Ishikawa (cell line): ENCODE measurements at regions not wholly inside any gene's neighbourhood (a gene's known extent, or its start where the extent isn't known, plus 50 kb on each side); places are given as distances from the start of the nearest gene placed in this dataset.

ENCODE experiments used
- NFIC ChIP-seq: IDR thresholded peaks from 2 replicates; pipeline ENCODE4 v1.6.1; 2012
- RAD21 ChIP-seq: IDR thresholded peaks from 2 replicates; pipeline ENCODE4 v1.6.1; 2012; ENCODE audit warnings: low read depth
- ZBTB7A ChIP-seq: IDR thresholded peaks from 2 replicates; pipeline ENCODE4 v1.6.1; 2012; ENCODE audit warnings: low read depth
- TF ChIP-seq, protein P1 (sequence below): IDR thresholded peaks from 2 replicates; pipeline ENCODE4 v1.6.1; 2012
- TF ChIP-seq, protein P2 (sequence below): IDR thresholded peaks from 2 replicates; pipeline ENCODE4 v1.6.1; 2012; ENCODE audit warnings: low read depth, mild to moderate bottlenecking

DNA sequence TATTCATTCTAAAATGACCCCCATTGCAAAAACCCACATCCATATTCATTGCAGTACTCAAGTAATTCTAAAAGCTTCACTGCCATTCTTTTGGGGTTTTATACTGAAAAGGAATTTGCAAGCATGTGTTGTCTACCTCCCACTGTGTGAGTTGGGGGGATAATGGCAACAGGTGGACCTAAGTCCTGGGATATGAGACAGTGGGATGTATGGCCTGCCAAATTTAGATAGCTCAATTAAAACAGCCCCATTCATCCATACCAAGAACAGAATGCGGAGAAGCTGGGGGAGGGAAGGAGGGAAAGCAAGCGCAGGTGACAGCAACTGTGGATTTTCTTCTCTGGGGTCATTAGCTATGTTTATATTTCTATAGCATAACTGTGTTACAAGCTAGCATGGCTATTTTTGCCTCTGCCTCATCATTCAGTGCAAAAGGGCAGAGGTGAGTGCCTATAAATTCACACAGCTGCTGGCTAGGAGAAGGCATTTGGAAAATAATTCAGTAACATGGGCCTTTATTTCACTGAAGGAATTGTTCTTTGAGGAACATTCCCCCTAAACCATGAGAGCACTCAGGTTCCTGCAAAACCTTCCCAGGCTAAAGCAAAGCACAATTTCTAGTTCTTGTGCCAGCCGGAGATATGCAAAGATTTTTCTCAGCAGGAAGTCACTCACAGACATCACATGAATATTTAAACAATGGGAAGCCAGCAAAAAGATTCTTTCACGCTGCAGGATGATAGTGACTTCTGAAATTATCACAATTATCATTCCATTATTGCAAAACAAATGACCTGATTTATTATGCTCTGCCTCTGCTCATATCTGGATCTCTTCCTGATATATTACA, 393.9 kb upstream of the ACVR2A start:
- TF ChIP-seq ZBTB7A: no peak
- TF ChIP-seq, protein P1, sequence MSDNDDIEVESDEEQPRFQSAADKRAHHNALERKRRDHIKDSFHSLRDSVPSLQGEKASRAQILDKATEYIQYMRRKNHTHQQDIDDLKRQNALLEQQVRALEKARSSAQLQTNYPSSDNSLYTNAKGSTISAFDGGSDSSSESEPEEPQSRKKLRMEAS: no peak
- TF ChIP-seq NFIC: no peak
- TF ChIP-seq, protein P2, sequence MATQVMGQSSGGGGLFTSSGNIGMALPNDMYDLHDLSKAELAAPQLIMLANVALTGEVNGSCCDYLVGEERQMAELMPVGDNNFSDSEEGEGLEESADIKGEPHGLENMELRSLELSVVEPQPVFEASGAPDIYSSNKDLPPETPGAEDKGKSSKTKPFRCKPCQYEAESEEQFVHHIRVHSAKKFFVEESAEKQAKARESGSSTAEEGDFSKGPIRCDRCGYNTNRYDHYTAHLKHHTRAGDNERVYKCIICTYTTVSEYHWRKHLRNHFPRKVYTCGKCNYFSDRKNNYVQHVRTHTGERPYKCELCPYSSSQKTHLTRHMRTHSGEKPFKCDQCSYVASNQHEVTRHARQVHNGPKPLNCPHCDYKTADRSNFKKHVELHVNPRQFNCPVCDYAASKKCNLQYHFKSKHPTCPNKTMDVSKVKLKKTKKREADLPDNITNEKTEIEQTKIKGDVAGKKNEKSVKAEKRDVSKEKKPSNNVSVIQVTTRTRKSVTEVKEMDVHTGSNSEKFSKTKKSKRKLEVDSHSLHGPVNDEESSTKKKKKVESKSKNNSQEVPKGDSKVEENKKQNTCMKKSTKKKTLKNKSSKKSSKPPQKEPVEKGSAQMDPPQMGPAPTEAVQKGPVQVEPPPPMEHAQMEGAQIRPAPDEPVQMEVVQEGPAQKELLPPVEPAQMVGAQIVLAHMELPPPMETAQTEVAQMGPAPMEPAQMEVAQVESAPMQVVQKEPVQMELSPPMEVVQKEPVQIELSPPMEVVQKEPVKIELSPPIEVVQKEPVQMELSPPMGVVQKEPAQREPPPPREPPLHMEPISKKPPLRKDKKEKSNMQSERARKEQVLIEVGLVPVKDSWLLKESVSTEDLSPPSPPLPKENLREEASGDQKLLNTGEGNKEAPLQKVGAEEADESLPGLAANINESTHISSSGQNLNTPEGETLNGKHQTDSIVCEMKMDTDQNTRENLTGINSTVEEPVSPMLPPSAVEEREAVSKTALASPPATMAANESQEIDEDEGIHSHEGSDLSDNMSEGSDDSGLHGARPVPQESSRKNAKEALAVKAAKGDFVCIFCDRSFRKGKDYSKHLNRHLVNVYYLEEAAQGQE: no peak
- TF ChIP-seq RAD21: no peak
